Right renal pelvis (tissue), 4 donors: ENCODE measurements at regions not wholly inside any gene's neighbourhood (a gene's known extent, or its start where the extent isn't known, plus 50 kb on each side); places are given as distances from the start of the nearest gene placed in this dataset.

ENCODE experiments used
- DNase-seq, 4 donors: peaks; one replicate each; pipeline ENCODE4 v3.0.0-alpha.2; 2013; ENCODE audit warnings: low read depth in 4 of 4, low spot score in 3 of 4, missing footprints in 1 of 4

DNA sequence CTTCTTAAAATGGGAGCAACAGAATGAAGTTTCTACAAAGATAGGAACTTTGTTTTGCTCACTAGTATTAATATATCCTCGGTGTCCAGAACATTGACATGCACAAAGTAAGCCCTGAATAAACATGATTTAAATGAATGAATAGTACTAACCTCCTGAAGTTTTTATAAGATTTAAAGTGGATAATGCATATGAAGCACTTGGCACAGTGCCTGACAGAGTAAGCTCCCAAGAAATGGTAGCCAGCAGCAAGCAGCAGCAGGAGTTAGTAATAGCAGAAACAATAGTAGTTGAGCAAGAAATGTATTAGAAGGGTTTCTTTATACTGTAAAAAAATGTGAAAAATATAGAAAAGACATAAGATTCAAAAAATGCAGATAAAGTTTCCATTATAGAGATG, 258.1 kb upstream of the C1orf87 start:
- DNase-seq: no peak

DNA sequence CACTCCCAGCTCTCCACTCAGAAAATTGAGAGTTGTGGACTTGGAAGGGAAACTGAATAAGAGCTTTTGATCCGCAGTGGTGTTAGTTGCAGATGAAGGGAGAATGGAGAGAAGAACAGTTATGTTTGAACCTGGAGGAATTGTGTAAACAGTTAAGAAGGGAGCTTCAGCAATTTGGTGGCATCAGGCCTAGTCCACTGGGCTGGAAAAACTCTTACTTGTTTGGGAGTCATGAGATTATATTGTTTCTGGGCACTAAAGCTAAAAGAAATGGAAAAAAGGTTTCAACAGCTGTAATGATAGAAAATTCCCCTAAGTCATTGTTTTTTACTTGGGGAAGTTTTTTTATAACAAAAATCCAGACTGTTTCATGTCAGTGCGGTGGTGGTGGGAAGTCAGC, 256.1 kb upstream of the C1orf87 start:
- DNase-seq: no peak

DNA sequence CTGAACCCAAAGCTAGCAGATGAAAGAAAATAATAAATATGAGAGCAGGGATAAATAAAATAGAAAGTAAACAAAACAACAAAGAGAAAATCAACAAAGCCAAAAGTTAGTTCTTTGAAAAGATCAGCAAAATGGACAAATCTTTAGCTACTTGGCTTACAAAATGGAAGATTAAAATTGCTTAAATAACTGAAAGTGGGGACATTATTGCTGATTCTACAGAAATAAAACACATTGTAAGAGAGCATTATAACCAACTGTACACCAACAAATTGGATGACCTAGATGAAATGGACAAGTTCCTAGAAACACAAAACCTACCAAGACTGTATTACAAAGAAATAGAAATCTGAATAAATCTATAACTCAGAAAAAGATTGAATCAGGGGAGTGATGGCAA, 238.3 kb upstream of the C1orf87 start:
- no peak for DNase-seq

DNA sequence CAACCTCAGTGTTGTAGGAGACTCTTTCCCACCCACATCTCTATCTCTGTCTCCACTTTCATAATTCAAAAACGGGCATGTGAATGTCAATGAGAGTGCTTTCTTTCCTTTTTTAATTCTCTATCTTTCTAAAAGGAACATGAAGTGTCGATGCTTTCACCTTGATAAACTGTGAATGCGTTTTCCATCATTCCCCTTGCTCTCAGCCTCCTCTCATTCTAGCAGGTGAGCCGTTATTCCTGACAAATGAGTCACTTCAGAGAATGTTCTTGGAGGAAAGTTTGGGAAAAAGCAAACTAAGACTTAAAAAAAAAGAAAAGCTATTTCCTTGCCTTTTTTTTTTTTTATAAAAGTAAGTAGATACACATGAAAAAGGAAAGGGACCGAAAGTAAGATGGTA, 226.0 kb upstream of the C1orf87 start:
- no peak for DNase-seq

DNA sequence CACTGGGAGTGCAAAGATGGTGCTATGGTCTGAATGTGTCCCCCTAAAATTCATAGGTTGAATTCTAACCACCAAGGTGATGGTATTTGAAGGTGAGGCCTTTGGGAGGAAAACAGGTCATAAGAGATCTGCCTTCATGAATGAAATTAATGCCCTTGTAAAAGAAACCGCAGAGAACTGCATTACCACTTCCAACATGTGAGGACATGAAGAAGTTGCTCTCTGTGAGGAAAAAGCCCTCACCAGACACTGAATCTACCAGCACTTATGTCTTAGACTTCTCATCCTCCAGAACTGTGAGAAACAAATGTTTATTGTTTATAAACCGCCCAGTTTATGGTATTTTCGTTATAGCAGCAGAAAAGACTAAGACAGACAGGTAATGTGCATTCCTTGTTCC, 224.7 kb upstream of the C1orf87 start:
- no peak for DNase-seq

DNA sequence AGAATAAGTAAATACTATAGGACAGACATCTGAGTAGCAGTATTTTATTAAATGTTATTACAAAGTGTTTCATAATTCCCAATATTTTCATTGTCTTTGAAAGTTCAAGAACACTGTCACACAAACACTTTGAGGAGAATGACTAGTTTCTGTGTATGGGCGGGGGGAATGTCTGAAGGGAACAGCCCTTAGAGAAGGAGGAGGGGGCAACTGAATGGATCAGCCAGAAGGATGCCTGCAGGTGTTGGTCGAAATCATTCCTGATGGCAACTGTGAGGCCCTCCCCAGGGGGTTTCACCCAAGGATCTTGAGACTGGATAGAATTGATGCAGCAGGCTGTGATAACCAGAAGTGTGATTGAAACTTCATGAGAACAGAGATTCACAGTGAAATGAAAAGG, 223.2 kb upstream of the C1orf87 start:
- DNase-seq: no peak

DNA sequence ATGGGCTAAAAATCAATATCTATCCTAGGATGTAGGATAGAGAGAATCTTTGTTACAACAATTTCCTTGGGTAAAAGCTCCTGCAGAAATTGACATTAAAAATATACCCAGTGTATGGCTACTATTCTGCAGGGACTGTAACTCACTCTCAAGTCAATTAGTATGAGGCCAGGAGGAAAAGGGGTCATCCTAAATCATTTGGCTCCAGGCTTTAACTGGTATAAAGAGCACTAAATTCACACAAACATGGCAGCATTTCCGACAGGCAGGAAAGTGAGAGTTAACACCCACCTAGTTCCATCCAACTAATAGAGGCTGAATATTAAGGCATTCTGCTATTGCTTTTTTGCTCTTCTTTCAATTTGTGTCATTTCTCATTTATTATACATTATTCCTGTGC, 218.6 kb upstream of the C1orf87 start:
- DNase-seq: no peak

DNA sequence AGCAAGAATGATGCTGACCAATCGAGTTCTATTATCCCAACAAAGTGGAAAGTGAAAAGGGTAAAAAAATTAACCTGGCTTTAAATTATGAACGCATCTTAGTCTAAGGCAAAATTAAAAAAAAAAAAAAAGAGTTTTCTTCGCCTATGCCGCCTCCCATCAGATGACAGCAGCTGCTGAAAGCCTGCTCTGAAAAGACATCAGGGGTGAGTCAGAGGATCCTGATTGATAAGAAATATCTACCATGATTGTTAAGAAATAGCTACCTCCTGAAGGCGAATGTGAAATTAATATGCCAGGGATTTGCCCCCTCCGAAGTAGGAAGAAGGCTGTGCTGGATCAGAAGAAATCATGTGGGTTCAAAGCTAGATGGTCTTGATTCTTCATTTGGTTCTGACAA, 216.8 kb upstream of the C1orf87 start:
- no peak for DNase-seq

DNA sequence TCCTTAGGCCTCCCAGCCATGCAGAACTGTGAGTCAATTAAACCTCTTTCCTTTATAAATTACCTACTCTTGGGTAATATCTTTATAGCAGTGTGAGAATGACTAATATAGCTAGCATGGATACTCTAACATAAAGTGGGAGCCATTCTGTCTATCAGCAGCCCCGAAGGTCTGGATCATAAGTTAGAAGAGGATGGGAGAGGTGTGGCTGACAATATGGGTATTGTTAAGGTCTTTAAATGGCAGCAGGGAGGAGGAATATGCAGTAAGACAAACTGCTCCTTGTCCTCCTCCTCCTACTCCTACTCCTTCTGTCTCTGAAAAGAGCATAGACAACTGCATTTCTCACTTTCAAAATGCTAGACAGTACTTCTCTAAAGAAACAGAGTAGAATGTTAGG, 214.0 kb upstream of the C1orf87 start:
- no peak for DNase-seq

DNA sequence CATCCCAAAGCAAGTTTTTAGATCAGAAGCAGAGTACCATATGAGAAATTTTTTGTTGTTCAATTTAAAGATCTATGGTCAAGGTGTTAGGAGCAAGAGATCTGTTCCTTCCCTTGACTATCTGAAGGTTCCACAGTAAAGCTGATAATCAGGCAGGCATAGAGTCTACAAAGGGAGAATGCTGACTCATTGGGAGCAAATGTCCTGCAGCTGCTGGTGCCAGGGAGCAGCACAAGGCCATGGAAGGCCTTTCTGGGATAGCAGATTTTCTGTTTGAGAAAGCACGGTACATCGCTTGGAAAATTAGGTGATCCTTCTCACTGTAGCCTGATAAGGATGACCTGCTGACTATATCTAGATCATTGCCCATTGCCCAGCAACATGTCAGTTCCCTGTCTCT, 210.1 kb upstream of the C1orf87 start:
- DNase-seq: no peak

DNA sequence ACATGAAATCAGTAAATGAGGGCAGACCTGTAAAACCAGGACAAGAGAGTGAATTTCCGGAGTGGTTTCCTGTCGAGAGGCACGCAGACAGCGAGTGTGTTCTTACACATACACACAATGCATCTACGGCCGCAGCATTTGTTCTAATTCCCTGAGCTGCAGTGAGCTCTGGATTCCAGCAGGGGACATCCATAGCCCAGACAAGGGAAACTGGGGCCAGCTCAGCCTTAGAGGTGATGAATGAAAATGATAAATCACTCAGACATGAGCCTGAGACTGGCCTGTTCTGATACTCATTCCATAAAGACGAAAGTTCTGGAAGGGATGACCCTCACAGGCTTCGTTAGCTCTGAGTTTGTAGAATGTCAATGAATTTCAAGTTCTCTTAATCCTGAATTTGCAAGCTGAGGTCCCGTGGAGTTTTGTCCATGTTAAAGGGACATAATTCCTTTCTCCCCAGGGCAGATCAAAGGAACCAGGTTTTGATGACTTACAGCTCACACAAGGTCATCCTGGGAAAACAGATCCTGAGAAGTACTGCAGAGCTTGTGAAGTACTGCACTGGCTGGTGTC, 207.9 kb upstream of the C1orf87 start:
- DNase-seq: peak; percentile 38 to 53 (median 49)

DNA sequence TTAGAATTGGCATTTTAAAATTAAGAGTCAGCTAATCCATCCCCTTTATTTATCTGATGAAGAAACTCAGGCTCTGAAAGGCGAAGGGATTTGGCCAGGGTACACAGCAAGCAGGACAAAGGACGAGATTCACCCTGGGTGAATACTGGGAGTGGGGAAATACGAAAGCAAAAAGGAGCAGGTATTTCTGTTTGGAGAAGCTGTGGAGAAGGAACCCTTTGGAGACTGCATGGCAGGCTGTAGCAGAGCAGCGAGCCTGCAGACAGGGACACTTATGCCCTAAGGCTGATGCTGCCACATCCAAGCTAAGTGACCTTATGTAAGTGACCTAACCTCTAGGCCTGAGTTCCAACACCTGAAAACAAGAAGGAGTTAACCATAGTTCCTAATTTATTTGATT, 207.2 kb upstream of the C1orf87 start:
- DNase-seq: no peak

DNA sequence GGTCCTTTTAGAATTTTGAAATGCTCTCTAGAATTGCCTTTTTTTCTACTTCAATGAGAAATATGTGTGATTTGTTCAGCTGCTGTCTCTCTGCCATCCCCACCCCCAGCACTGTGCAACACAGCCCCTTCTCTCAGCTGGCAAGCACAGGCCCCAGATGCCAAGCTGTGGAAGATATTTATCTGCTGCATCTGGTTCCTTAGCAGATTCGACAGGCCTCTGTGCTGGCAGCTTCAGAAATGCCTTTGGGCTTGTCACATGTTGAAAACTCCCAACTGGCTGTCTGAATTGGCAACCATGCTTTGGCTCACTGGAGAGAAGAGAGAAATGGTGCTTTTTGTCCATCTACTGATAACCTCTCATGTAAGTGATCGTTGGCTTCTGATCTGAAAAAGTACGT, 206.7 kb upstream of the C1orf87 start:
- DNase-seq: no peak

DNA sequence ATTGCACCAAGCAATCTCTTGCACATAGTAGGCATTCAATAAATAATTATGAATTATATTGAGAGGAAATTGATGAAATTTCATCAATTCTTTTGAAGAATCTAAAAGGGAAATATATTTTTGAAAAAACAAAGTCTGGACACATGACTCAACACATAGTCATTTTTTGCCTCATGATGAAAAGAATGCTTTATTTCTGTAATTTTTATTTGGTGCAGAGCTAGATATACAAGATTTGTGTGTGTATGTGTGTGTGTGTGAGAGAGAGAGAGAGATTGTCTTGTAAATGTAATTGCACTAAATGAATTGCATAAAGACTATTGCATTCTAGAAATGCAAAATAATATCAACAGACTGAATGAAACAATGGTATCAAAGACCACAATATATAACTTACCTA, 206.2 kb upstream of the C1orf87 start:
- DNase-seq: no peak

DNA sequence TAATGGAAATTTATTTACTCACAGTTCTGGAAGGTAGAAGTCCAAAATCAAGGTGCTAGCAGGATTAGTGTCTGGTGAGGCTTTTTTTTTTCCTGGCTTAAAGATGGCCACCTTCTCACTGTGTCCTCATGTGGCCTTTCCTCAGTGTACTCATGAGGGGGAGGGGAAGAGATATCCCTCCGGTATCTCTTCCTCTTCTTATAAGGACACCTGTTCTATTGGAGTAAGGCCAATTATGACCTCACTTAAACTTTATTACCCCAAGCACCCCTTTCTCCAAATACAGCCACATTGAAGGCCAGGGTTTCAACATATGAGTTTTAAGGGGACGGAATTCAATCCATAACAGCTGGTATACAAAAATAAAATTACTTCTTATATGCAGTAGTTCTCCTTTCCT, 203.7 kb upstream of the C1orf87 start:
- DNase-seq: no peak

DNA sequence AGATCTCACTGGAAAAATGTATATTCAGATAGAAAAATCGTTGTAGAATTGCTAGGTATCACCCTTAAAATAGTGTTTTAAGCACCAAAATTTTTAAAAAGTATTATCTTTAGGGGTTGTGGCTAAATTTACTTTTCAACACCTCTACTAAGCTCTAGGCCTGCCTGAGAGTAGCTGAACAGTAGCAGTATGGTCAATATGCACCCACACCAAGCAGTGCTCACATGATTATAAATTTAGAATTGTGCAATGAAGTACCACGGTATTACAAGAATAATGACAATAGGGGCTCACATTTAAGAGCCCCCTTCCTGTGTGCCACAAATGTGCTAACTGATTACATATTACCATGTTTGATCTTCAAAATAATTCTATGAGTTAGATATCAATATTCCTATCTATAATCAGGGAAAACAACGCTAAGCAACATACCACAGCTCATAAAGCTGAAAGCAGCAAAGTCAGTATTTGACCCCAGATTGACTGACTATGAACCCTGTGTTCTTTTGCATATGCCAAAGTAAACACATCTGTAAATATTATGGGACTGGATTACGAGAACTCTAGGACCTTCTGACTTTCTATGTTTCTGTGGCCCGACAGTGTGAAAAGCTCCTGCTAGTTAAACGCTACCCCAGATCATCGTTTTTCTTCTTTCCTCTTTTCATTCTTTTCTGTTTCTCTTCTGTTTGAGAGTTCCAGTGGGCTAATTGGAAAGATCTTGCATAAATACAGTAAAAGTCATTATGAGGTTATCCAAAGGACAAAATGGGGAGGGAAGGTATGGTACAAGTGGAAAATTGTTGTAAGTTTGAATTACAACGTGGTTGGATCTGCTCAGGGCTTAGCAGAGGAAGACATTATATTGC, 201.1 kb upstream of the C1orf87 start:
- peak; percentile 1 to 13 (median 8) for DNase-seq

DNA sequence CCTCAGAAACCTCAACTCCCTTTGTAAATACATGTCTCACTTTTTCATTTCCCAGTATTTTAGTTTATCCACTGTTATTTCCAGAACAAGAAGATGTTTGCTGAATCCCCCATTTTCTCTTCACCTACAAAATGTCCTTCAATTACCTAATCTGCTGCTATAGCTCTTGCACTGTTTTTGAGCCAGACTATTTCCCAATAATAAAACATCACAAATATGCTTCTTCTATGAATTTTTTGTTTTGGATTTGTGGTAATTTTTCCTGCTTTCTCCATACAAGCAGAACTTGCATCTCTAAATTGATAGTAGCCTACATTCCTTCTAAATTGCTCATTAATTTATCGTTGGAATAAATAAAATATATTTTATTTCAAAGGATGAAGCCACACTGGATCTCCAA, 199.6 kb upstream of the C1orf87 start:
- no peak for DNase-seq

DNA sequence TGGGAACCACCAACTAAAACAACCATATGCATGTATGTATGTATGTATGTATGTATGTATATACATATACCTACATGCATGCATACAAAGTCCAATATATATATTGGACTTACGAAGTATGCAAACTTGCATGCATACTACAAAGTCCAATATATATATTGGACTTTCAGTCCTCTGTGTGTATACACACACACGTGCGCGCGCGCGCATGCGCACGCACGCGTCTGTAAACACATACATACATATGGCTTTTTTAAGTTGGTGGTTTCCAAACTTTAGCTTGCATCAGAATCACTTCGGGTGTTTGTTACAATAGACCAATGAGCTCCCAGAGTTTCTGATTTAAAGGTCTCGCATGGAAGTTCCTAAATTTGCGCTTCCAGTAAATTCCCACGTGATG, 197.5 kb upstream of the C1orf87 start:
- no peak for DNase-seq

DNA sequence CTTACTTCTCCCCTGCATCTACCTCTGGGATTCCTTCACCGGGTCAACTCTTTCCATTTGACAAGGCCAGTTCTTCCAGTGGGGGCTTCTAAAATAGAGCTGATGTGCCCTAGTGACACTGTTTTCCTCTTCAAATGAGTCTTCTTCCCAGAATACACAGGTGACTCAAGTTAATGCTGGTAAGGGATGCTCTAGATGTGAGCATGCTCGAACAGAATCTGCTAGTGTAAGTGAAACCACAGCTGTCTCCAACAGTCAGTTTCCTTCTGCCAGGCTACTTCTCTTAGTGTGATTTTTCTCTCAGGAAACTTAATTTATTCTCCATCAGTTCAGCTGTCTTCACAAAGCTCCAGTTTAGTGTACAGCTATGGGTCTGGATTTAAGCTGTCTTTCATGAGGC, 194.9 kb upstream of the C1orf87 start:
- DNase-seq: no peak

DNA sequence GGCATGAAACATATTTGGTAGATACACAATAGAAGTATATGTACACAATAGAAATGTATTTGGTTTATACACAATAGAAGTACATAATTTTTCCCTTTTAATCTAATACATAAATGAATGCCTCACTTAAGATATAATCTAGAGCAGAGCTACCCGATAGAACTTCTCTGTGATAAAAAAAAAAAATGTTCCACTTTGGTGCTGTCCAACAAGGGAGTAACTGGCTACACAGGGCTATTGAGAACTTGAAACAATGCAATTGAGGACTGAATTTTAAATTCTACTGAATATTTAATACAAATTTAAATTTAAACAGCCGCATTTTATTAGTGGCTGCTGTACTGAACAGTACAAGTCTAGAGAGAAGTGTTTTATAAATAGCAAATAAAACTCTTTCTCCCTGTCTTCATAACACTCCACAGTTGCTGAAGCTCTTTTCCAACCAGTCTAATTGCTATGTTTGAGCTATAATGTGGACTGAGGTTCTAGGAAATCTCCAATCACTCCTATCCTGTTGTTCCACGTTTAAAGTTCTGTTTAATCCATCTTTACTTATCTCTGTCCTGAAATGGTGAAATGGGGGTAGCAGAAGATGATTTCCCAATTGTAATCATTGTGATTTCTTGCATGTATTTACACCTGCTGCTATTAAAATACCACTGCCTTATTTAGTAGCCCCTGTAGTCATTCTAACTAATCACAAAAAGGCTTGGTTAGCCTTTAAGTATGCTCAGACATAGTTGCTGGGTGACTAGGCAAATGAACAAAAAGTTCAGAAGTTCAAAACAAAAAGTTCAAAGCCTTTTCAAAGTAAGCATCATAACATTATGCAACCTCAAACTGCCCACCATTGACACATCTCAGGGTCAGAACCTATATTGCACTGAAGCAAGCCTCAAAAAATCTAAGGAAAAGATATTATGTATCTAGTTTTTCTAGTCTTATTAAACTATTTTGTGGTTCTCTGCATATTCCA, 192.3 kb upstream of the C1orf87 start:
- DNase-seq: no peak

DNA sequence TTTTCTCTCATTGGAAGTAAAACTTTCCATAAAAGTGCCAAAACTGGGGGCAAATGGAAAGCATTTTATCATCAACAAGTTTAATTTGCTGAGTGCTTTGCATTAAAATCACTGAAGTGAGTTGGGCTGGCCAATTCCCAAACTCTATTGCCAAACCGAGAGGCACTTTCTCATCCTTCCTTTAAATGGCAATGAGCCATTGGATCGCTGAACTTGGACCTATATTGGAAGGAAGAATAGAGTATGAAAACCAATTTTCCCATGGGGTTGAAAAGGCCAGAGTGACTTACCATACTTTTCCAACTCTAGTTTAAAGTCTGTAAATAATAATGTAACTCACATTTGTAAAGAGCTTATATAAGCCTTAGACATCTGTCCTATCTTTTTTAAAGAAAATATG, 189.1 kb upstream of the C1orf87 start:
- no peak for DNase-seq
